CD1c-positive myeloid dendritic cell (primary cell): ENCODE measurements at regions not wholly inside any gene's neighbourhood (a gene's known extent, or its start where the extent isn't known, plus 50 kb on each side); places are given as distances from the start of the nearest gene placed in this dataset.

ENCODE experiments used
- DNase-seq: peaks from one replicate; pipeline ENCODE4 v3.0.0-alpha.2; 2016; ENCODE audit errors: extremely low spot score

- DNase-seq: no peak
These were observed 51.3 kb upstream of the LRRN2 start for GRCh38 chr1:204736836-204737235.

DNA sequence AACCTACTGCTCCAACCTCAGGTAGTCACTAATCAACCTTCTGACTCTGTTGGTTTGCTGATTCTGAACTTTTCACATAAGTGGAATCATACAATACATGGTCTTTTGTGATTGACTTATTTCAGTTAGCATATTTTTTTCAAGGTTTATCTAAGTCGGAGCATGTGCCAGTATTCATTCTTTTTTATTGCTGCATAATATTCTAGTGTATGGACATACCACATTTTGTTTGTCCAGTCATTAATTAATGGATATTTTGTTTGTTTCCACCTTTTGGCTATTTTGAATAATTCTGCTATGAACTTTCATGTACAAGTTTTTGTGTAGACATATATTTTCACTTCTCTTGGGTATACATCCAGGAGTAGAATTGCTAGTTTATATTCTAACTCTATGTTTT lies 53.0 kb upstream of the LRRN2 start:
- DNase-seq: no peak

DNA sequence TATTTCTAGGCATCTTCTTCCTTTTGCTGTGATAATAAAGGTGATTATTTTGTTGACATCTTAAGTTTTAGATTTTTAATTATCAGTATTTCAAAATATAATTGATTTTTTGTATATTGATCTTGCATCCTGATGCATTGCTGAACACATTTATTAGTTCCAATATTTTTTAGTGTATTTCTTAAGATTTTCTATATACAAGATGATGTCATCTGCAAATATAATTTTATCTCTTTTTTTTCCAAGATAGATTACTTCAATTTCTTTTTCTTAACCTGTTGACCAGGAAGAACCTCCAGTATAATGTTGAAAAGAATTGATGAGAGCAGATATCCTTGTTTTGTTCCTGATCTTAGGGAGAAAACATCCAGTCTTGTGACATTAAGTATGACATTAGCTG lies 54.8 kb upstream of the LRRN2 start:
- no peak for DNase-seq

- no peak for DNase-seq
These were observed 55.9 kb upstream of the LRRN2 start for GRCh38 chr1:204741440-204741839.

- DNase-seq: no peak
These were observed 57.2 kb upstream of the LRRN2 start for GRCh38 chr1:204742676-204743251.

DNA sequence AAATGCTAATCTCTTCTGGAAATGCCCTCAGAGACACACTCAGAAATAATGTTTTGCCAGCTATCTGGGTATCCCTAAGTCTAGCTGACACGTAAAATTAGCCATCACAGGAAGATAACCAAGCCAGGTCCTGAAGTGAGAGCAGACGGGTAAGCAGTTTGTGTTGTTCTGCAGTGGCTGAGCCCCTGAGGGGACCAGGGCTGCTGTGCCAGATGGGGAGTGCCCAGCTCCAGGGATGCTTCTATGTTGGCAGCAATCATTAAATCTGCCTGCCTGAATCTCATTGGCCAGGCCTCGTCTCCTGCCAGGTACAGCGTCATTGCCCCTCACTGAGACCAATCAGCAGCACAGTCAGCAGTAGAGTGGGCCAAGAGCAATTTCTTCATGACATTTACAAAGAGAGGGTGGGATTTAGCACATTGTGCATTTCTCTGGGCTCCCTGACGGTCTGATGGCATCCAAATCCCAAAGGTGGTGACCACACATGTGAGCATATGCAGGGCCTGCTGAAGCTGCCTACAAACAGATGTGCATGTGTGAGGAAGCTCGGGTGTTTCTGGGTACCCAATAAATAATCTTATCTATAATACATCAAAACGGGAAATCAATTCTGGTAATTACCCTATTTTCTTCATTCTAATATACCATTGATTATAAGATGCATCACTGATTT lies 58.7 kb upstream of the LRRN2 start:
- no peak for DNase-seq

GRCh38 chr1:204746838-204747442 lies 61.4 kb upstream of the LRRN2 start:
- peak; percentile 57 for DNase-seq

DNA sequence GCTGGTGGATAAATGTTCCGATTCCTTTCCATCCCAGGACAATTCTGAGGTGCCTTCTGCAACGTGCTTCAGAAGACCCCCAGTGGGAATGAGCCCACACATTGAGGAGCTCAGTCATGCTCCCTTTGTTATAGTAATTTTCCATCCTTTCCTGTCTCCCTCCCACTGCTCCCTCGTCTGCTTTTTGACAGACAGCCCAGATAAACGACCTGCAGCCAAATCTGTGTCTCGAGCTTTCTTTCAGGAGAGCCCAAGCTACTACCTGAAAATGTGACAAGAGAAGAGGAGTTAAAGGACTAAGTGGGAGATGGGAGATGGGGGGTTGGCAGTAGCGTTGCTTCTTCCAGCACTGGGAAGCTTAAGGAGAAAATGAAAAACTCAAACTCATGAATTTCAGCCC lies 65.9 kb upstream of the LRRN2 start:
- DNase-seq: no peak

- DNase-seq: no peak
These were observed 66.5 kb upstream of the LRRN2 start for GRCh38 chr1:204751883-204752687.

DNA sequence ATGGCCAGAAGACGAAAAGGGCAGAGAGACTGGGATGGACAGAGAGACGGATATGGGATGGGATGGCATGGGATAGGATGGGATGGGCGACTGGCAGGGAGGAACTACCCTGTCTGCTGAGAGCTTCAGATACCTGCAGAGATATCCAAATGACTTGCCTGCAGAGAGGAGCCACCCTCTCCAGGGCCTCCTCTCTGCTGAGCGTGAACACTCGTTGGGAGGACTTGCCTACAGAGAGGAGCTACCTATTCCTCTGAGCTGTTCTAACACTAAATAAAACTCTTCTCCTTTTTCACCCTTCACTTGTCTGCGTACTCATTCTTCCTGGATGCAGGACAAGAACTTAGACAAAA lies 67.1 kb upstream of the LRRN2 start:
- DNase-seq: no peak

- DNase-seq: no peak
These were observed 69.3 kb upstream of the LRRN2 start for GRCh38 chr1:204754821-204755220.

- DNase-seq: no peak
These were observed 70.8 kb upstream of the LRRN2 start for GRCh38 chr1:204756349-204756748.

DNA sequence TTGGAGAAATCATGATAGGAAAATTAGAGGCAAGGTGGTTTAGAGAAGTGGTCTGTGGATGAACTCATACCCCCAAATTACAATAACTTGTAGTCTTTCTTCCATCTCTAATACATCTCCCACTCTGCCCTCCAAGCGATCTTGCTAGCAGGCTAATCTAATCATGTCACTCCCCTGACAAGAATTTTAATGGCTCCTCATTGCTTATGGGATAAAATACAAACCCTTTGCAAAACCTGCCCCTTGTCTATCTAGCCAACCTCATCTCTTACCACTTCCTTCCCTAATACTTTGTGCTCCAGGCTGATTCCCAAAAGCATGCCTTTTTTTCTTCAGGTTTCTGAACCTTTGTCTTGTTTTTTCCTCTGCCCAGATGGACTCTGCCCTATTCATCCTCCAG lies 71.3 kb upstream of the LRRN2 start:
- DNase-seq: no peak

DNA sequence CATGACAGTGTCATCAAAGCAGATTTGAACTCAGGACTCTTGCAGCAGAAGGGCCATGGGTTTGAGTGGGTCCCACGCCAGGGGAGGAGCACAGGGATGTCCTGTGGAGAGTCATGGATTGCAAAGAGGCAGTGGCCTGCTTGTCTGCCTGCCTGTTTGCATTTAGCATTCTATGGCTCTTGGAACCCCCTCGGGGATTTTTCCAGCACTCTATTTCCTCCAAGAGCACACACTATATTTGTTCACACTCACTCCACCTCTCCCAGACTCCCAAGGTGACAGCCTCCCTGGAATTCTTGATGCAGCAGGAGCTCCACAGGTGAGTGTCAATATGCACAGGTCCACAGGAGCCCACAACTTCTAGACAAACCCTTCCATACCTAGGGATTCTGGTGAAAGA lies 73.1 kb upstream of the LRRN2 start:
- no peak for DNase-seq

GRCh38 chr1:204760350-204760749 lies 74.8 kb upstream of the LRRN2 start:
- peak; percentile 29 for DNase-seq

- no peak for DNase-seq
These were observed 75.2 kb upstream of the LRRN2 start for GRCh38 chr1:204760757-204761156.

DNA sequence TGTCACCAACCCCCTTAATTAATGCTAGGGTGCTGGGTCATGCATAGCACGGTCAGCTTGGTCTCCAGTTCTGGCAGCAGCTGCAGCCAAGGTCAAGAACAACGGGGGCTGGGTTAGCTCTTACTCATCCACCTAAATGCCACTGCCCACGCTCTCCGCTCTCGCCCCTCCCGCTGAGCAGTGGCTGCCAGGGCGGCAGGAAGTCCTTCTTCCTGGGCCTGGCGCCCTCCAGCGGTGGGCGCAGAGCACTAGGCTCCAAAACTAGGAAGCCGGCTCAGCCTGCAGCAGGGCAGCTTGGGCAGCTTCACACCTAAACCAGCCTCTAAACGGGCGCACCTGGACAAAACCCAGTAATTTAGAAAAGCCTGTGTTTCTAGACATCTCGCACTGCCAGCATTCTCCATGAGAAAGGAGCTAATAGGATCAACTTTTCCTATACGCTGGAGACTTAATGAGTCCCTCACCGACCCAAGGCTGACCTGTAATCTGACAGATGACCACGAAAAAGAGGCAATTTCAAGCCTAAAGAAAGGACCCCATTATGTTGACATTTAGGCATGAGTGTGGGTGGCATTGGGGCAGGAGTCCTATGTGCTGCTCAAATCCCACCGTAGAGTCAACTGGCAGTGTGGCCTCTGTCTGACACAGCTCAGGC lies 78.4 kb upstream of the LRRN2 start:
- peak; percentile 92 for DNase-seq

DNA sequence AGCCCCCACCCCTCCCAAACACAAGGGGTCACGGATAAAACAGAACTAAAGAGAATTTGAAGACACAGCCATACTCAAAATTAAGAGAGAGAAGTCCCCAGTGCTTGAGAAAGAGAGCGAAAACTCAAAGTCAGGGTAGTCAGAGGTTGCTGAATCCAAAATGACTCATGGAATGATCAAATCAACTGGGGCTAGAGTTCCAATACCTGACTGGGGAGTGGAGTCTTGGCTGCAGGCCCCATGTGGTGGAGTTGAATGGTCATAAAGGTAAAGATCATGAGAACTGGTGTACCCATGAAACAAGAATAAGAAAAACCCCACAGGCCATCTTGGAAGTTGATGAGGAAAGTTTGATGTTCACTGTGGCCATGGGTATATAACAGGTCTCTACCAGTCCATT lies 84.5 kb upstream of the LRRN2 start:
- DNase-seq: no peak

DNA sequence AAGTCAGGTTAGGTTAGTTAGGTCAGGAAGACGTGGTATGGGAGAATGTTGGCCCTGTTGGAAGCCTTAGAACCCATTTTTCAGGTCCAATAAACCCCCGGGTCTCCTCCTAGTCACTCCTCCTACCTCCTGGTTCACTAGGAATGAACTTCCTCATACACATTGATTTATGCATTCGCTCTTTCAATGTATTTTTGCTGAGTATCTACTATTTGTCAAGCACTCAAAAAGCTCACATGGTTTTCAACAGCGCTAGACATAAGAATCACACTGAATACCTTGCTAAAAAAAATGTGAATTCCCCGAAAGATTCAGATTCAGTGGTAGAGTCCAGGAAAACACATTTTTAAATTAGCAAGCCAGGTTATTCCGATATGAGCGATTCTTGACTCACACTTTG lies 85.8 kb upstream of the LRRN2 start:
- DNase-seq: no peak

DNA sequence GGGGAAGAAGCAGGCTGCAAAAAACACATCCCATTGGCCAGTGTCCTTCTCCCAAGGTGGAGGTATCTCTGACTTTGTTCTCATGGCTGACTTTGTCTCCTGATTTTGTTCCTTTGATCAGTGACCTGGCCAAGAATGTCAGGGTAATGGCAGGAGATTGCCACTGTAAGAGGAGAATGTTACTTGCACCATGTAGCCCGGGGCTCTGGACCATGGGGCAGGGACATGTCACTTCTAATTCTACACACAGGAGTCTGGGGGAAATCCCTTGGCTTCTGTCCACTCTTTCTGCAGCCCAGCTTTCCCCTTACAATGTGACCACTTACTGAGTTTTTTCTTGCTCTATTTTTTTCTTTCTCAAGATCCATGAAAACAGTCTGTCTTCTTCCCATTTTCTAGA lies 87.7 kb upstream of the LRRN2 start:
- no peak for DNase-seq

DNA sequence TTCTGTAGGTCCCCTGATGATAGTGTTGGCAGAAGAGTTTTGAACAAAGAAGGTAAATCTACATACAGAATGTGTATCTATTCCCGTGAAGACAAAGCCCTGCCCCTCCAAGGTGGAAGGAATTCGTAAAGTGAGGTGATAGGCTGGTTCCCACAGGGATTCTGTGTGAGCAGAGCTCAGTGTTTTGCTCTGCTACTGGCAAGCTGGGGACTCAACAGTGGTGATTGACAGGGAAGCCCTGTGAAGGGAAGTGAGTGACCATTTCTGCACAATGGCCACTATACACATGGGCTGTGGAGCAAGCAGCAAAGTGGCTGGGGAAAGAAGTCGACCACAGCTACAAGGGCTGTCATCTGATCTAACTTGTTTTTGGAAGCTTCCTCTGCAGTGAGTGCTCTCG lies 90.0 kb upstream of the LRRN2 start:
- no peak for DNase-seq

GRCh38 chr1:204777591-204777990 lies 92.1 kb upstream of the LRRN2 start:
- no peak for DNase-seq
